GM23338 (cell line): ENCODE measurements at regions not wholly inside any gene's neighbourhood (a gene's known extent, or its start where the extent isn't known, plus 50 kb on each side); places are given as distances from the start of the nearest gene placed in this dataset.

Experiments
- ATAC-seq: fragments of 200-7000 bp; cut with Tn5 transposase; 3 replicates; pipeline ENCODE4 v1.9.1; 2020
- DNase-seq: peaks from one replicate; pipeline ENCODE4 v3.0.0-alpha.2; 2015; ENCODE audit warnings: low spot score
- H2AFZ ChIP-seq: fragments of 200-600 bp; sonication (generic); 2 replicates; pipeline ENCODE4 v1.8.0; 2016; ENCODE audit warnings: antibody characterized with exemption, mild to moderate bottlenecking, moderate library complexity
- H3F3A ChIP-seq: fragments of 200-600 bp; sonication (generic); replicated peaks from 2 replicates; pipeline ENCODE4 v1.8.0; 2017; ENCODE audit warnings: antibody characterized with exemption, mixed run types, low read depth
- H3K27ac ChIP-seq: fragments of 200-600 bp; sonication (generic); 2 replicates; pipeline ENCODE4 v1.6.1; 2016; ENCODE audit warnings: low read depth
- H3K27me3 ChIP-seq: fragments of 200-600 bp; sonication (generic); 2 replicates; pipeline ENCODE4 v1.8.0; 2016; ENCODE audit warnings: mild to moderate bottlenecking, mixed run types, moderate library complexity; ENCODE audit not compliant: insufficient read depth
- H3K36me3 ChIP-seq: fragments of 200-600 bp; sonication (generic); 2 replicates; pipeline ENCODE4 v1.8.0; 2016; ENCODE audit warnings: mild to moderate bottlenecking; ENCODE audit not compliant: insufficient read depth
- H3K4me1 ChIP-seq: fragments of 200-600 bp; sonication (generic); 2 replicates; pipeline ENCODE4 v1.8.0; 2016; ENCODE audit warnings: mild to moderate bottlenecking, moderate library complexity; ENCODE audit not compliant: insufficient read depth
- H3K4me2 ChIP-seq: fragments of 200-600 bp; sonication (generic); 2 replicates; pipeline ENCODE4 v1.7.1; 2017; ENCODE audit warnings: mixed run types
- H3K4me3 ChIP-seq: fragments of 200-600 bp; sonication (generic); 2 replicates; pipeline ENCODE4 v1.6.1; 2016; ENCODE audit warnings: mixed run types
- H3K79me2 ChIP-seq: fragments of 200-600 bp; sonication (generic); replicated peaks from 2 replicates; pipeline ENCODE4 v1.8.0; 2017; ENCODE audit warnings: mild to moderate bottlenecking; ENCODE audit not compliant: insufficient read depth
- H3K9me2 ChIP-seq: fragments of 200-600 bp; sonication (generic); 2 replicates; pipeline ENCODE4 v1.8.0; 2017; ENCODE audit not compliant: insufficient read depth
- H4K20me1 ChIP-seq: fragments of 200-600 bp; sonication (generic); replicated peaks from 2 replicates; pipeline ENCODE4 v1.8.0; 2017; ENCODE audit warnings: mild to moderate bottlenecking; ENCODE audit not compliant: insufficient read depth
- H3K27ac Mint-ChIP-seq: 2 replicates; pipeline ENCODE4 v1.8.0; 2020; ENCODE audit warnings: inconsistent platforms, mild to moderate bottlenecking, moderate library complexity, mixed read lengths
- H3K27me3 Mint-ChIP-seq: 3 replicates; pipeline ENCODE4 v1.8.0; 2022; ENCODE audit warnings: low read depth, mild to moderate bottlenecking, moderate library complexity, mixed read lengths, inconsistent platforms; ENCODE audit not compliant: insufficient read depth, poor library complexity
- H3K36me3 Mint-ChIP-seq: 3 replicates; pipeline ENCODE4 v1.8.0; 2021; ENCODE audit warnings: low read depth, mild to moderate bottlenecking, inconsistent platforms, moderate library complexity, mixed read lengths
- H3K4me1 Mint-ChIP-seq: 3 replicates; pipeline ENCODE4 v1.8.0; 2020; ENCODE audit warnings: mild to moderate bottlenecking, inconsistent platforms, mixed read lengths
- H3K4me3 Mint-ChIP-seq: 3 replicates; pipeline ENCODE4 v1.8.0; 2021; ENCODE audit warnings: moderate library complexity, mild to moderate bottlenecking, inconsistent platforms, mixed read lengths
- H3K9me3 Mint-ChIP-seq: 3 replicates; pipeline ENCODE4 v1.8.0; 2020; ENCODE audit warnings: moderate library complexity, mild to moderate bottlenecking, inconsistent platforms, mixed read lengths
- CREB1 ChIP-seq: fragments of 250-450 bp; sonication (Bioruptor Pico); IDR thresholded peaks from 2 replicates; pipeline ENCODE4 v1.5.0; 2020; ENCODE audit warnings: low read depth, mild to moderate bottlenecking, moderate library complexity
- EZH2 ChIP-seq: fragments of 200-600 bp; sonication (generic); IDR thresholded peaks from one replicate; pipeline ENCODE4 v1.8.0; 2017; ENCODE audit warnings: antibody characterized with exemption, mild to moderate bottlenecking, low read depth; ENCODE audit not compliant: unreplicated experiment
- EZH2phosphoT487 ChIP-seq: fragments of 200-600 bp; sonication (generic); IDR thresholded peaks from one replicate; pipeline ENCODE4 v1.8.1; 2018; ENCODE audit warnings: antibody characterized with exemption; ENCODE audit not compliant: unreplicated experiment
- JUNB ChIP-seq: IDR thresholded peaks from one replicate; pipeline ENCODE4 v1.6.1; 2016; ENCODE audit warnings: antibody characterized with exemption; ENCODE audit not compliant: unreplicated experiment
- NANOG ChIP-seq: IDR thresholded peaks from 2 replicates; pipeline ENCODE4 v1.6.1; 2016; ENCODE audit warnings: antibody characterized with exemption, borderline replicate concordance
- POLR2AphosphoS5 ChIP-seq: IDR thresholded peaks from 2 replicates; pipeline ENCODE4 v1.6.1; 2016; ENCODE audit warnings: antibody characterized with exemption, low read depth
- ZNF114 ChIP-seq: fragments of 250-450 bp; sonication (Bioruptor Pico); IDR thresholded peaks from 2 replicates; pipeline ENCODE4 v1.5.0; 2020; ENCODE audit warnings: mild to moderate bottlenecking, moderate library complexity
- ZNF331 ChIP-seq: fragments of 250-450 bp; sonication (Bioruptor Pico); IDR thresholded peaks from 2 replicates; pipeline ENCODE4 v1.5.0; 2020; ENCODE audit warnings: low read depth, mild to moderate bottlenecking, moderate library complexity
- TF ChIP-seq, protein P1 (sequence below): IDR thresholded peaks from 2 replicates; pipeline ENCODE4 v1.6.1; 2016; ENCODE audit warnings: antibody characterized with exemption
- TF ChIP-seq, protein P2 (sequence below), 2 experiments: fragments of 200-600 bp in 1 of 2; sonication (generic) in 1 of 2; conservative IDR thresholded peaks; 2 replicates each; pipeline versions ENCODE4 v1.5.1 to v1.6.1; 2016 to 2017; ENCODE audit warnings: antibody characterized with exemption in 2 of 2, low read depth in 2 of 2, mild to moderate bottlenecking in 2 of 2, moderate library complexity in 1 of 2
- TF ChIP-seq, protein P3 (sequence below): IDR thresholded peaks from one replicate; pipeline ENCODE4 v1.6.1; 2018; ENCODE audit warnings: antibody characterized with exemption; ENCODE audit not compliant: unreplicated experiment

DNA sequence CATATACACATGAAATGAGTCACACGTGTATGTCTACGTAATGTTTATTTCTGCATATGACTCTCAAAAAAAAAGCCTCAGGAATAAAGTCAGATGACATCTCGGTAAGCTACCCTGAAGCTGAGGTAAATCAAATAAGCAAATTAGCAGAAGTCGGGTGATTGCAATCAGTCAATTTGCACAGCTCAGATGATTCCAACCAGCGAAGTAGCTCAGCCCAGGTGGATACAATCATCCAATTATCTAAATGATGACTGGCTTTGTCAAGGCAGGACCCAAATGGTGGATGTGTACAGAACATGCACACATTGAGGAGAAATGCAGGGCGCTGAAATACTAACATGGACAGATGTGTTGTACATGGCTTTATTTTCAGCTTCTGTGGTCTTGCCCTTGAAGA lies 148.5 kb downstream of the ZNF486 start:
- ATAC-seq (no peak), DNase-seq (no peak)
- Histone ChIP-seq H3K27ac (no peak overlapping the region), H3K4me1 (no peaks in the 10 kb centered on the region), H4K20me1 (no peaks in the 10 kb centered on the region), H2AFZ (no peak overlapping the region), H3F3A (no peaks in the 10 kb centered on the region), H3K4me3 (no peak overlapping the region), H3K9me2 (no peaks in the 10 kb centered on the region), H3K4me2 (no peak overlapping the region), H3K27me3 (no peaks in the 10 kb centered on the region), H3K36me3 (no peaks in the 10 kb centered on the region), H3K79me2 (no peaks in the 10 kb centered on the region)
- TF ChIP-seq, protein P1, sequence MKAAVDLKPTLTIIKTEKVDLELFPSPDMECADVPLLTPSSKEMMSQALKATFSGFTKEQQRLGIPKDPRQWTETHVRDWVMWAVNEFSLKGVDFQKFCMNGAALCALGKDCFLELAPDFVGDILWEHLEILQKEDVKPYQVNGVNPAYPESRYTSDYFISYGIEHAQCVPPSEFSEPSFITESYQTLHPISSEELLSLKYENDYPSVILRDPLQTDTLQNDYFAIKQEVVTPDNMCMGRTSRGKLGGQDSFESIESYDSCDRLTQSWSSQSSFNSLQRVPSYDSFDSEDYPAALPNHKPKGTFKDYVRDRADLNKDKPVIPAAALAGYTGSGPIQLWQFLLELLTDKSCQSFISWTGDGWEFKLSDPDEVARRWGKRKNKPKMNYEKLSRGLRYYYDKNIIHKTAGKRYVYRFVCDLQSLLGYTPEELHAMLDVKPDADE = no peak
- TF ChIP-seq, protein P2, sequence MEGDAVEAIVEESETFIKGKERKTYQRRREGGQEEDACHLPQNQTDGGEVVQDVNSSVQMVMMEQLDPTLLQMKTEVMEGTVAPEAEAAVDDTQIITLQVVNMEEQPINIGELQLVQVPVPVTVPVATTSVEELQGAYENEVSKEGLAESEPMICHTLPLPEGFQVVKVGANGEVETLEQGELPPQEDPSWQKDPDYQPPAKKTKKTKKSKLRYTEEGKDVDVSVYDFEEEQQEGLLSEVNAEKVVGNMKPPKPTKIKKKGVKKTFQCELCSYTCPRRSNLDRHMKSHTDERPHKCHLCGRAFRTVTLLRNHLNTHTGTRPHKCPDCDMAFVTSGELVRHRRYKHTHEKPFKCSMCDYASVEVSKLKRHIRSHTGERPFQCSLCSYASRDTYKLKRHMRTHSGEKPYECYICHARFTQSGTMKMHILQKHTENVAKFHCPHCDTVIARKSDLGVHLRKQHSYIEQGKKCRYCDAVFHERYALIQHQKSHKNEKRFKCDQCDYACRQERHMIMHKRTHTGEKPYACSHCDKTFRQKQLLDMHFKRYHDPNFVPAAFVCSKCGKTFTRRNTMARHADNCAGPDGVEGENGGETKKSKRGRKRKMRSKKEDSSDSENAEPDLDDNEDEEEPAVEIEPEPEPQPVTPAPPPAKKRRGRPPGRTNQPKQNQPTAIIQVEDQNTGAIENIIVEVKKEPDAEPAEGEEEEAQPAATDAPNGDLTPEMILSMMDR (conservative IDR thresholded peaks at IDR 0.05; ENCODE audit: low read depth in 2 of 2) = no peak
- TF ChIP-seq NANOG (no peak), POLR2AphosphoS5 (no peak), CREB1 (CRISPR knock-in tag) (no peak), JUNB (no peak), EZH2phosphoT487 (no peak), ZNF114 (CRISPR knock-in tag) (no peak), ZNF331 (CRISPR knock-in tag) (no peak), EZH2 (no peak)
- TF ChIP-seq, protein P3, sequence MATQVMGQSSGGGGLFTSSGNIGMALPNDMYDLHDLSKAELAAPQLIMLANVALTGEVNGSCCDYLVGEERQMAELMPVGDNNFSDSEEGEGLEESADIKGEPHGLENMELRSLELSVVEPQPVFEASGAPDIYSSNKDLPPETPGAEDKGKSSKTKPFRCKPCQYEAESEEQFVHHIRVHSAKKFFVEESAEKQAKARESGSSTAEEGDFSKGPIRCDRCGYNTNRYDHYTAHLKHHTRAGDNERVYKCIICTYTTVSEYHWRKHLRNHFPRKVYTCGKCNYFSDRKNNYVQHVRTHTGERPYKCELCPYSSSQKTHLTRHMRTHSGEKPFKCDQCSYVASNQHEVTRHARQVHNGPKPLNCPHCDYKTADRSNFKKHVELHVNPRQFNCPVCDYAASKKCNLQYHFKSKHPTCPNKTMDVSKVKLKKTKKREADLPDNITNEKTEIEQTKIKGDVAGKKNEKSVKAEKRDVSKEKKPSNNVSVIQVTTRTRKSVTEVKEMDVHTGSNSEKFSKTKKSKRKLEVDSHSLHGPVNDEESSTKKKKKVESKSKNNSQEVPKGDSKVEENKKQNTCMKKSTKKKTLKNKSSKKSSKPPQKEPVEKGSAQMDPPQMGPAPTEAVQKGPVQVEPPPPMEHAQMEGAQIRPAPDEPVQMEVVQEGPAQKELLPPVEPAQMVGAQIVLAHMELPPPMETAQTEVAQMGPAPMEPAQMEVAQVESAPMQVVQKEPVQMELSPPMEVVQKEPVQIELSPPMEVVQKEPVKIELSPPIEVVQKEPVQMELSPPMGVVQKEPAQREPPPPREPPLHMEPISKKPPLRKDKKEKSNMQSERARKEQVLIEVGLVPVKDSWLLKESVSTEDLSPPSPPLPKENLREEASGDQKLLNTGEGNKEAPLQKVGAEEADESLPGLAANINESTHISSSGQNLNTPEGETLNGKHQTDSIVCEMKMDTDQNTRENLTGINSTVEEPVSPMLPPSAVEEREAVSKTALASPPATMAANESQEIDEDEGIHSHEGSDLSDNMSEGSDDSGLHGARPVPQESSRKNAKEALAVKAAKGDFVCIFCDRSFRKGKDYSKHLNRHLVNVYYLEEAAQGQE = no peak
- Mint-ChIP-seq H3K27ac (no peak overlapping the region), H3K36me3 (no peaks in the 10 kb centered on the region), H3K4me3 (no peak overlapping the region), H3K27me3 (no peaks in the 10 kb centered on the region), H3K9me3 (no peaks in the 10 kb centered on the region), H3K4me1 (peaks cover 5% of the 10 kb centered on the region)
